A549 (cell line): ENCODE measurements at regions not wholly inside any gene's neighbourhood (a gene's known extent, or its start where the extent isn't known, plus 50 kb on each side); places are given as distances from the start of the nearest gene placed in this dataset.

ENCODE experiments used
- BHLHE40 ChIP-seq: IDR thresholded peaks from 2 replicates; pipeline ENCODE4 v1.6.1; 2012; ENCODE audit warnings: low read depth, low read length, inconsistent platforms
- CHD4 ChIP-seq: fragments of 200-600 bp; sonication (generic); IDR thresholded peaks from 2 replicates; pipeline ENCODE4 v1.6.1; 2016; ENCODE audit warnings: antibody characterized with exemption, mild to moderate bottlenecking, borderline replicate concordance
- CTCF ChIP-seq: fragments of >200 bp; sonication (Bioruptor Twin); formaldehyde crosslinking; IDR thresholded peaks from 3 replicates; pipeline ENCODE4 v1.5.1; 2016
- HDAC2 ChIP-seq: fragments of 200-600 bp; sonication (generic); IDR thresholded peaks from 2 replicates; pipeline ENCODE4 v1.6.1; 2016
- JUN ChIP-seq, 2 experiments: fragments of >200 bp; sonication (Bioruptor Twin); formaldehyde crosslinking; IDR thresholded peaks; 2 replicates in 1 of 2; 3 replicates in 1 of 2; pipeline ENCODE4 v1.6.1; 2016 to 2017
- MAX ChIP-seq: IDR thresholded peaks from 2 replicates; pipeline ENCODE4 v1.6.1; 2012
- PBX3 ChIP-seq: IDR thresholded peaks from 2 replicates; pipeline ENCODE4 v1.6.1; 2012
- POLR2A ChIP-seq: IDR thresholded peaks from 2 replicates; pipeline ENCODE4 v1.6.1; 2012; ENCODE audit warnings: mild to moderate bottlenecking, low read length
- POLR2AphosphoS2 ChIP-seq: conservative IDR thresholded peaks from 2 replicates; pipeline ENCODE4 v1.6.1; 2012; ENCODE audit warnings: low read length, improper control_type of control experiment, inconsistent platforms
- REST ChIP-seq: fragments of 200-600 bp; sonication (generic); IDR thresholded peaks from 2 replicates; pipeline ENCODE4 v1.6.1; 2016; ENCODE audit warnings: antibody characterized with exemption, mild to moderate bottlenecking, moderate library complexity
- RNF2 ChIP-seq: fragments of 200-600 bp; sonication (generic); IDR thresholded peaks from 2 replicates; pipeline ENCODE4 v1.6.1; 2016; ENCODE audit warnings: low read depth, mild to moderate bottlenecking, antibody characterized with exemption, moderate library complexity, borderline replicate concordance
- ZFP36 ChIP-seq: fragments of 450-650 bp; IDR thresholded peaks from 2 replicates; pipeline ENCODE4 v1.6.1; 2014; ENCODE audit warnings: borderline replicate concordance; ENCODE audit not compliant: partially characterized antibody

GRCh38 chr1:186577633-186578032 lies 102.6 kb downstream of the PTGS2 start:
- TF ChIP-seq CHD4 (no peak), CTCF (no peak), RNF2 (no peak), MAX (no peak), REST (no peak), JUN (IDR thresholded peaks at IDR 0.05) (no peak), BHLHE40 (no peak), HDAC2 (no peak), PBX3 (no peak), POLR2A (no peak), POLR2AphosphoS2 (no peak), ZFP36 (no peak)
